ENCODE measurements at regions not wholly inside any gene's neighbourhood (a gene's known extent, or its start where the extent isn't known, plus 50 kb on each side); places are given as distances from the start of the nearest gene placed in this dataset.

DNA sequence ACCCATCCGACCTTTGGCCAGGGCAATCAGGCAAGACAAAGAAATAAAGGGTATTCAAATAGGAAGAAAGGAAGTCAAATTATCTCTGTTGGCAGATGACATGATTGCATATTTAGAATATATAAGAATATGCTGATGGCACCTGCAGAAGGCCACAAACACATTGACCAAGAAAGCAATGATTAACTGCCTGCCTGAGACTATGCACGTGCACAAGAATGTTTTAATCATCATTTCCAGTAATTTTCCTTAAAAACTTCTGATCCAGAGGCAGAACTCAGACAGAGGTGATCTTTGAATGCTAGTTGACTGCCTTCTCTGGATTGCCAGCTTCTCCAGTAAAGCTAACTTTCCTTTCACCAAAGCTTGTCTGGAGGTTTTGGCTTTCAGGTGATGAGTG, 260.2 kb downstream of the DTWD2 start:
- TF ChIP-seq CTCF (IDR thresholded peaks at IDR 0.05 in 8 of 11, conservative IDR thresholded peaks at IDR 0.05 in 3 of 11) (no peak), POLR2AphosphoS5 (IDR thresholded peaks at IDR 0.05) (no peak)

Data from spleen (tissue), 7 donors.